ENCODE measurements at regions not wholly inside any gene's neighbourhood (a gene's known extent, or its start where the extent isn't known, plus 50 kb on each side); places are given as distances from the start of the nearest gene placed in this dataset.

GRCh38 chr7:26468625-26469024 lies 177.0 kb downstream of the SNX10 start:
- TF ChIP-seq CTCF (IDR thresholded peaks at IDR 0.05; ENCODE audit: poor library complexity, severe bottlenecking), result no peak
- TF ChIP-seq MXI1 (conservative IDR thresholded peaks at IDR 0.05; ENCODE audit: poor library complexity, severe bottlenecking), result no peak
- no peak for TF ChIP-seq EP300 (conservative IDR thresholded peaks at IDR 0.05; ENCODE audit: poor library complexity, severe bottlenecking)
- no peak for TF ChIP-seq EZH2 (IDR thresholded peaks at IDR 0.05; ENCODE audit: borderline replicate concordance, insufficient read depth, low read length, poor library complexity, severe bottlenecking)
- TF ChIP-seq POLR2AphosphoS5 (IDR thresholded peaks at IDR 0.05), result no peak
- TF ChIP-seq TAF1 (IDR thresholded peaks at IDR 0.05; ENCODE audit: low read depth), result no peak

Measured in neural cell (in vitro differentiated cells).